GM12873 (cell line): ENCODE measurements at regions not wholly inside any gene's neighbourhood (a gene's known extent, or its start where the extent isn't known, plus 50 kb on each side); places are given as distances from the start of the nearest gene placed in this dataset.

Experiments
- TF ChIP-seq, protein P1 (sequence below): IDR thresholded peaks from 2 replicates; pipeline ENCODE4 v1.5.1; 2012; ENCODE audit warnings: low read depth, mild to moderate bottlenecking, moderate library complexity, low read length, control low read depth; ENCODE audit not compliant: insufficient read depth; ENCODE audit errors: missing control alignments

DNA sequence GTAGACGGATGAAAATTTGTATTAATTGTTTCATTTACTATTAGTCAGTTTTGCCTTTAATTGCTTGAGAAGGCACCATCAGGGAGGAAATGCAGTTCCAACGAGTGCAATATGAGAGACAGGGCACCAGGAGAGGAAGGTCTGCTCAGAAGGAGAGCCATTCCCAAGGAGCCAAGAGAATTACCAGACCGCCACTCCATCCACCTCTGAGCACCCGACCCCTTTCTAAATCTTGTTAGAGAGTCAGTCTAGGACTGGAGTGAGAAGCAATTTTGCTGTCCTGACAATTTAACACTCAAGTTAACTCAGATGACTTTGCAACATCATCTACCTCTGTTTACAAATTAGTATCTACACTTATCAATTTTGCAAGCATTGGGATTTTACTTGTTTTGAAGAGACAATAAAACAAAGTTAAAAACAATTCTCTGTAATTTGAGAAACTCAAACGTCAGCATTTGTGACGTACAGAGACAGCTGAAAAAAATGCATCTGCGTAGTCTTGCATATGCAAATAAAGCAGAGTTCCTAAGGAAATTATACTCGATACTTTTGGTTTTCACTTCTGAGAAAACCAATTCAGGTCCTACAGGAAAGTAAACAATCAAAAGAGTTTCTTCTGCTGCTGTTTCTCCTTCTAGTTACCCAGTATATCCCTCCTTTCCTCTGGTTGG is 1704.7 kb upstream of the TENM3 start:
- TF ChIP-seq, protein P1, sequence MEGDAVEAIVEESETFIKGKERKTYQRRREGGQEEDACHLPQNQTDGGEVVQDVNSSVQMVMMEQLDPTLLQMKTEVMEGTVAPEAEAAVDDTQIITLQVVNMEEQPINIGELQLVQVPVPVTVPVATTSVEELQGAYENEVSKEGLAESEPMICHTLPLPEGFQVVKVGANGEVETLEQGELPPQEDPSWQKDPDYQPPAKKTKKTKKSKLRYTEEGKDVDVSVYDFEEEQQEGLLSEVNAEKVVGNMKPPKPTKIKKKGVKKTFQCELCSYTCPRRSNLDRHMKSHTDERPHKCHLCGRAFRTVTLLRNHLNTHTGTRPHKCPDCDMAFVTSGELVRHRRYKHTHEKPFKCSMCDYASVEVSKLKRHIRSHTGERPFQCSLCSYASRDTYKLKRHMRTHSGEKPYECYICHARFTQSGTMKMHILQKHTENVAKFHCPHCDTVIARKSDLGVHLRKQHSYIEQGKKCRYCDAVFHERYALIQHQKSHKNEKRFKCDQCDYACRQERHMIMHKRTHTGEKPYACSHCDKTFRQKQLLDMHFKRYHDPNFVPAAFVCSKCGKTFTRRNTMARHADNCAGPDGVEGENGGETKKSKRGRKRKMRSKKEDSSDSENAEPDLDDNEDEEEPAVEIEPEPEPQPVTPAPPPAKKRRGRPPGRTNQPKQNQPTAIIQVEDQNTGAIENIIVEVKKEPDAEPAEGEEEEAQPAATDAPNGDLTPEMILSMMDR: no peak

DNA sequence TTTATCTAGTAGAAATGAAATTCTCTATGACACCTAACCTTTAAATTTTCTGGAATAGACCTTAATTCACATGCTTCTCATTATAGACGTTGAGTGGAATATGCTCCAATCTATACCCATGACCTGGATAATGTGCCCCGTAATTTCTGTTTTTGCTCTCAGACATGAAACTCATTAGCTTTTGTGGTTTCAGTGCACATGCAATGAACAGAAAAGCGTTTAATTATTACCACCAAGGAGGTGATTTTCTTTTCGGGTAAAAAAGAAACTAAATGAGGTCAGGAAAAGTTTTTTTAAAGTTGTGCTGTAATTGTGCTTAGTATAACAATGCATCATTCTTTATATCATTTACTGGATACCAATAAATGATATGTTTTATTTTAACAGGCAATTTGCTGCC is 1703.9 kb upstream of the TENM3 start:
- TF ChIP-seq, protein P1: no peak

DNA sequence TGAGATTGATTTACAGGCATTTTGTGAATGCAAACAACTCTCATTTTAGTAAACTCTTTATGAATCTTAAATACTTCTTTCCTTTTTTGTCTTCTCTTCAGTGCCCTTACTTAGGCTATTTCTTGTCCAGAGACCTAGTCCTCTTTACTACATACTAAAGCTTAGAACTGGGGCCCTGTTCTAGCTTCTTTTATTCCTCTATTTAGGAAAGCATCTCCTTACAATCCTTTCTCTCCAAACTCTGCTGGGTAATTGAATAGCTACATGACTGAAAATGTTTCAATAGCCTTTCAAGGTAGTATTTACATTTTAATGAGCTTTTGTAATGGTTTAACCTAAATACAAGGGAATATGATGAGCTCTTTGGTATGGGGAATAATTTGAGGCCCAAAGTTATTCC is 1701.5 kb upstream of the TENM3 start:
- TF ChIP-seq, protein P1: no peak

DNA sequence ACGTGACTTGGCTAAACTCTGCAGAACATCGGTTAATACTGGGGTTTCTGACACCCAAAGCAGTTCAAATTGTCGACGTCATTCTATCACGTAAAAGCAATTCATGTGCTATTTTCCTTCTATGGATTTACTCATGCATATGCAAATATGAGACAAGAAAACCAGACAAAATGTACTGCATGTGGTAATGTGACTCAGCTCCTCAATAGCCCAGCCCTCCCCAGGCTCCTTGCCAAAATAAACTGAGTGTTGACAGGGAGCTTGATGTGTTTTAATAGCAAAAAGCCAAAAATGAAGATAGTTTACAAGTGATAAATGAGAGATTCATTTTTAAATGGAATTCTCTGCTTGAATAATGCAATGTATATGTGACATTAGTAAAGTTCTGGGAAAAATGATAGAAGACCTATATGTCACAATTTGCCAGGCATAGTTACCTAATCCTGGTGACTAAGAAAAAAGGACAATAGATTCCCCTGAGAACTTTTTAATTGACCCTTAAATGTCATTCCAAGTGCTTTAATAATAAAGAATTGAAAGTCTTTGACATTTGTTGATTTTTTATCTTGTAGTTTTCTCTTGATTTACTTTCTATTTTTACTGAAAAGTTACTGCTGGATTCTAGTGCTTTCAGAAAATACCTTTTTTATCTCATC is 1700.6 kb upstream of the TENM3 start:
- TF ChIP-seq, protein P1: no peak

DNA sequence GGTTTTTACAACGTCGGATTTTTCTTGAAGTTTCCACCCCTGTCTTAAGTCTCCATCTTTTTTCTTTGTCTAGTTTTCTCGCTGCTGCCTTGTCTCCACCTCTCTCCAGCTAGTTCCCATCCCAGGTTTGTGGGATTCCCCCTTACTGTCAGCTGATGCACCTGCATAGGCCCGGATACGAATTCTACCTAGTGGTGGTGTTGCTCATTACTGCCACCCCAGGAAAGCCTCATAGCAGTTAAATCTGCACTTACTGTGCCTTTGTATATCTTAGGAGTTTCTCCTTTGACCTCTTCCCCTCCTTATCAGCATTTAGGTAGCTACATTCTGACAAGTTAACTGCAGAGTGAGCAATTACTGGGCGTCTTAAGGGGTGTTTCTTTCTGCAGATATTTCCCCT is 1693.1 kb upstream of the TENM3 start:
- TF ChIP-seq, protein P1: no peak

DNA sequence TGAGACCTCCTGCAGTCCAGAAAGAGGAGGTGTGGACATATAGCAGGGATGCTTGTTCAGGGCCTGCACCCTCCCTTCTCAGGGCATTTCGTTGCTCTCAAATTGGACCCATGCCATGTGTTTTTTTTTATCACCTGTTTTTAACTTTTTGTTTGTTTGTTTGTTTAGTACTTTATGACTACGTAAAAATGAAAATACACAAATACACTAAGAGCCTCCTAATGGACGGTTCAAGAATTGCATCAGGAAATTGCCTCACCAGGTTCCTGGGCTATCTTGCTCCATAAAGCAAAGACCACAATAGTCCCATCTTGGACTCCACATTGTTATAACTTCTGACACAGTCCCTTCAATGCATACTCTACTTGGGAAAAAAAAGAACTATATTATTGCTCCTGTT is 1685.9 kb upstream of the TENM3 start:
- TF ChIP-seq, protein P1: peak; percentile 48

DNA sequence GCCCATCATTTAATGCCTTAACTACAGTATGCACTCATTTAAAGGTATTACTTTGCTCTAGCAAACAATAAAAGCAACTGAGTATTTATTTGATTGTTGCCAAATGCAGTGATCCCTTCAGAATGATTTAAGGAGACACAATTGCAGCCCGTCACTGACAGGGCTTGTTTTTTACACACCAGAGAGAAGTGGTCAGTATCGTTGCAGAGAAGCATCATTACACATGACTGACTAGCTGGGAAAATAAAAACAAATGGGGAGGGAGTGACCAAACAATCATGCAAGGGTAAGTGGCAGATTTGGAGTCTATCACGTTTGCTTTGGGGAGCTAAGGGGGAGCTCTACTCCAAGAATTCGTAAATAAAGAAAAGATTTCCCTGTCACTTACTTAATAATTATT is 1685.3 kb upstream of the TENM3 start:
- TF ChIP-seq, protein P1: no peak
